ENCODE measurements at regions not wholly inside any gene's neighbourhood (a gene's known extent, or its start where the extent isn't known, plus 50 kb on each side); places are given as distances from the start of the nearest gene placed in this dataset.

DNA sequence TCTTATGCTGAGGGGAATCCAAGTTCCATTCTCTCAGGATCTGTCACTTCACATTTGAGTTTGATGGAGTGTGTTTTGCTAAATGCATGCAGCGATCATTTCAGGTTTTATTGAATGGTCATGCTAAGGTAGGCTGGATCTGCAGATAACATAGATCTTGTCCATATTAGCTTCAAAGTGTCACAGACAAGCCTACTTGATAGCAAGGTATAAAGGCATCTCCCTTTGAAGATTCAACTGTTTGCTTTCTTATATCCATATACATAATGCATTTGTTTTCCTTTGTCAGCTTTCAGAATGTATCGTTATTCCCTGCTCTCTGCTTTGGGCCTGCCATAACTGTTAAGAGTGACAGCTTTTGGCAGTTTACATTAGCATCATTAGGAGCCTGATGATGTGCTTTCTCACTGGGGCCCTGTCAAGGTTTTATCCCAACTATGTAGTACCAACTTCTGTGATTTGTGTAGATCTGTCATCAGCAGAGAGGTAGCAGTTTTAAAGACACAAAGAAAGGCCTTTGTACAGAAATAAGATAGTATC is 604.3 kb upstream of the CDH7 start:
- no peak for DNase-seq (ENCODE audit: low read depth)

GRCh38 chr18:65145312-65145711 is 605.5 kb upstream of the CDH7 start:
- DNase-seq (ENCODE audit: low read depth), result no peak

- no peak for DNase-seq (ENCODE audit: low read depth)
These were observed 617.2 kb upstream of the CDH7 start for GRCh38 chr18:65133610-65134009.

- DNase-seq (ENCODE audit: low read depth), result peak; percentile 23
These were observed 626.2 kb upstream of the CDH7 start for GRCh38 chr18:65124633-65125032.

DNA sequence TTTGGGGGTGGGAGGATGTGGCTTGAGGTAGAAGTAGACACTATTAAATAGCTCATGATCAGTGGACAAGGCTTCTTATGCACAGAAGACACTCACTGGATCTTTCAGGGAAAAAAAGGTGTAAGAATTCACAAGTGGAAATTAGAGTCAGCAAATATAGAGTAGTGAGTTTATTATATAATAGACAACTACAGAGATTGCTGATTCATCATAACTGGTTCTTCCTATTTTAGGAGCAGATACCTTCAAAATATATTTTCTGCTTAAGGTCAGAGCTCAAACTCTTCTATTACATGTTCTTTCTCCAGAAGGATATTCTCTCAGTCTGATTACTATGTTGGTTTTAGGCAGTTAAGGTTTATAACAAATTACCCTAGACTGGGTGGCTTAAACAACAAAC is 646.9 kb upstream of the CDH7 start:
- DNase-seq (ENCODE audit: low read depth), result no peak

GRCh38 chr18:65093346-65093745 is 657.5 kb upstream of the CDH7 start:
- no peak for DNase-seq (ENCODE audit: low read depth)

GRCh38 chr18:65091744-65092329 is 659.0 kb upstream of the CDH7 start:
- DNase-seq (ENCODE audit: low read depth), result peak; percentile 6

- no peak for DNase-seq (ENCODE audit: low read depth)
These were observed 667.9 kb upstream of the CDH7 start for GRCh38 chr18:65082907-65083306.

DNA sequence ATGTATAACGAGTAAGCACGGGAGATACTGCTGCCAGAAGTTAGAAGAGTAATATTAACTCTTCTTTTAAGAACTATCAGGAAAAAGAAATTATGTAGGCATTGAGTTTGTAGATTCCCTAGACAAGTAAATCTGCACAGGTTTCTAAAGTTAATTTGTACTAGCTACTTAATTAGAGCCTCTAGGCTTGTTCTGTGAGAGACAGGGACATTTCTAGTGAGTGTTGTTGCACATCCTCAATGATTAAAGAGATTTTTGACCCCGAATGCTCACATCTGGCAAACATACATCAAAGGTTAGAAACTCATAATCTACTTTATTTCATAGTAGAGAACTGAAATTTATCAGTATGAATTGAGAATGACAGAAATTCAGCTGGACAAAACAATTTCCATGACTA is 669.0 kb upstream of the CDH7 start:
- no peak for DNase-seq (ENCODE audit: low read depth)

- DNase-seq (ENCODE audit: low read depth), result no peak
These were observed 677.7 kb upstream of the CDH7 start for GRCh38 chr18:65073060-65073550.

DNA sequence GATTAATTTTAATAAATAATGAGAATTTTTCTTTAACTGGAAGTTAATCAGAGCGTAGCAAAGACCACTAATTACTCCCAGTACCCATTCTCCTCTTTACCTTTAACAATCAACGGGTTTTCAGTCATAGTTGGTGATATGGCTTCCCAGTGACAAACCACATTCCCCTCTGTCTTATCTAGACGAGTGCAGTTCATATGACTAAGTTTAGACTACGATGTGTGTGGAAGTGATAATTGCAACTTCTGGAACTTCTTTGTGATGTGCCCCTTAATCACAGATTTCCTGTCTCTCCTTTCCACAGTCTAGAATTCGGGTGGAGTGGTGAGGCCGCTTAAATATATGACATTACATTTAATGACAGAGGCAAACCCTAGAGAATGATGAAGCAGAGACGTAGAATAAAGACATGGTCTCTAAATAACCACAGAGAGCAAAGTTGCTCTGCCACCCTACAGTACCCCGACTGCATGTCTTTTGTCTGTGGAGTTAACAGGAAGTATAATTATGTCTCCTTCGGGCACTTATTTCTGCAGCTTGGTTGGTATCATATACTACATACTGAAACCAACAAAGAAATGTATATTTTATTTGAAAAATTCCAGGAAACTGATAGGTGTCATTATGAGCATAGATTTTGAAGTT is 693.3 kb upstream of the CDH7 start:
- DNase-seq (ENCODE audit: low read depth), result no peak

- DNase-seq (ENCODE audit: low read depth), result no peak
These were observed 694.2 kb upstream of the CDH7 start for GRCh38 chr18:65056575-65056974.

GRCh38 chr18:65049586-65049985 is 701.2 kb upstream of the CDH7 start:
- no peak for DNase-seq (ENCODE audit: low read depth)

DNA sequence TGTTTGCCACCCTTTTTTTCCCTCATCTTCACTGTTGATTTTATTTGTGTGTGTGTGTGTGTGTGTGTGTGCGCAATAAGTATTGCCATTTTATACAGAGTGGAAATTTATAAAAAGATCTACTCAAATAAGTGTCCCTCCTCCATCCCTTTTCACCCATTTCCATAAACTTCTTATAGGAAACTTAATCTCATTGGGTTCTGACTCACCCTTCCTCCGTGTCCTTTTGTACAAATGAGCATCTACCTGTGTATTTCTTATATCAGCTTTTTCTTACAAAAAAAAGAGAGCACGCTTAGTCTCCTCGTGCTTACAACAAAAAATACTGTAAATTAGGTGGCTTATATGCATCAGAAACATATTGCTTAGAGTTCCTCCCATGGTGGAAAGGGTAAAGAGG is 711.2 kb upstream of the CDH7 start:
- DNase-seq (ENCODE audit: low read depth), result no peak

GRCh38 chr18:65035701-65036100 is 715.1 kb upstream of the CDH7 start:
- no peak for DNase-seq (ENCODE audit: low read depth)

DNA sequence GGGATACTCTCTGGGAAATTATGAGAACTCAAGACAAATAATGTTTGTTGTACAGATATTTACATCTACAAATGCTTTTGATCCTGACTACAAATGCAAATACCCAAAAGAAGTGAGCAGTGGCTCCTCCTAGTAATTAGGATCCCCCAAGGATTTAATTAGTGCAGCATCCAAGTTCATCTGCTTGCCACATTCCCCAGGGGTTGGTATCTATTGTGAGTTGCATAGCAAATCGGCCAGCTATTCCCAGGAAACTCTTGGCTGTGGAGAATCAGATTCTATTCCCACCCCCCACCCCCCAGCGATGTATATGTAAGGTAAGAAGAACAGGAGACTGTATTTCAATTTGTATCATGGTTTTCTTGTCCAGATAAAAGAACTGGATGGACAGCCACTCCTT is 725.1 kb upstream of the CDH7 start:
- DNase-seq (ENCODE audit: low read depth), result no peak

DNA sequence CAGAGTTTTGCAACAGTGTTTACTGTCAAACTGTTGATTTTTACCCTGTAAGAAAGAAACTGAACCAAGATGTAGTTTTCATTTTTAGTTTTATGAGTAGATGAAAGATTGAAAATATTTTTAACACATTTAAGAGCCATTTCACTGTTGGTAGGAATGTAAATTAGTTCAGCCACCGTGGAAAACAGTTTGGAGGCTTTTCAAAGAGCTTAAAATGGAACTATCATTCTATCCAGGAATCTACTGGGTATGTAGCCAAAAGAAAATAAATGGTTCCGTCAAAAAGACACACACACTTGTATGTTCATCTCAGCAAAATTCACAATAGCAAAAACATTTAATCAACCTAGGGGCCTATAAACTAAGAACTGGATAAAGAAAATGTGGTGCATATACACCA is 729.8 kb upstream of the CDH7 start:
- no peak for DNase-seq (ENCODE audit: low read depth)

DNA sequence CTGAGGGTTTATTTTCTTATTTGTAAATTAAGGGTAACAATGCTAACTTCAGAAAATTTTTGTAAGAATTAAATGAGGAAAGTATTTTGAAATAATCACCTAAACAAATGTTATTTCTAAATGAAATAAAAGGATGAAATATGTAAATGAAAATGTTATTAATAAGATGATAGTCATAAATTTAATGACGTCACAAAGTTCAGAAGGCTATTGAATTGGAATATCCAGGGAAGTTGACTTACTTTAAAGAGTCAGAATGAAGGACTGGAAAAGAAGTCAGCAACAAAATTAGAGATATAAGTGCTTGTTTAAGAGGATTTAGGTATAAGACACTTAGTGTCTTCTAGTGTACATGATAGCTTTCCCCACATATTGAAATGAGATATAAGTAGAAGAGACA is 732.6 kb upstream of the CDH7 start:
- DNase-seq (ENCODE audit: low read depth), result no peak

DNA sequence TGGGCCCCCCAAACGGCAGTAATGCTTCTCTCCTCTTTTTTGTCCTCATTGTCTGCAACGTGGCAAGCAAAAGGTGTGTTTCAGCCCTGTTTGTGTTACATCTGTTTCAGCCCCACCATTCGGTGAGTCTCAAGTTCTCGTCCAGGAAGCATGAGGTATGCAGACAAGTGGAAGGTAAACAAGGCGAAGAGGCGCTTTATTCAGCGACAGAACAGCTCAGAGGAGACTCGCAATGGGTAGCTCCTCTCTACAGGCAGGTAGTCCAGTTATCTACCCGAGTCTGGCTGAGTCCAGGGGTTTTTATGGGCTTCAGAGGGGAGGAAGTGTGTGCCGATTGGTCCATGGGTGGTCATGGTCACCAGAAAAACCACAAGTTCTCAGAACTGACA is 733.4 kb upstream of the CDH7 start:
- DNase-seq (ENCODE audit: low read depth), result no peak

- no peak for DNase-seq (ENCODE audit: low read depth)
These were observed 734.0 kb upstream of the CDH7 start for GRCh38 chr18:65016631-65017371.

GRCh38 chr18:64994370-64994769 is 756.4 kb upstream of the CDH7 start:
- no peak for DNase-seq (ENCODE audit: low read depth)

- no peak for DNase-seq (ENCODE audit: low read depth)
These were observed 757.1 kb upstream of the CDH7 start for GRCh38 chr18:64993695-64994094.

GRCh38 chr18:64992654-64993053 is 758.2 kb upstream of the CDH7 start:
- no peak for DNase-seq (ENCODE audit: low read depth)

Data from RPMI7951 (cell line).